OCI-LY7 (cell line): ENCODE measurements at regions not wholly inside any gene's neighbourhood (a gene's known extent, or its start where the extent isn't known, plus 50 kb on each side); places are given as distances from the start of the nearest gene placed in this dataset.

Source experiments
- CTCF ChIP-seq: fragments of 200-600 bp; sonication (generic); conservative IDR thresholded peaks from 2 replicates; pipeline ENCODE4 v1.5.1; 2014; ENCODE audit warnings: mild to moderate bottlenecking, antibody characterized with exemption, low read length, moderate library complexity, mixed read lengths
- EZH2phosphoT487 ChIP-seq: fragments of 200-600 bp; sonication (generic); IDR thresholded peaks from 2 replicates; pipeline ENCODE4 v1.6.1; 2018; ENCODE audit warnings: low read depth, borderline replicate concordance, mild to moderate bottlenecking, mixed run types, antibody characterized with exemption, low read length, moderate library complexity, mixed read lengths

- TF ChIP-seq CTCF (no peak), EZH2phosphoT487 (no peak)
Observed at GRCh38 chr1:4415476-4415875, 238.9 kb upstream of the AJAP1 start.
